Activated CD4-positive, alpha-beta T cell treated with anti-CD3 and anti-CD28 coated beads, Interleukin-10, Interleukin-2, amounts not matched to agents 100 ng/mL and 50 ng/mL, durations not matched to agents 16 hours and 8 hours (primary cell): ENCODE measurements at regions not wholly inside any gene's neighbourhood (a gene's known extent, or its start where the extent isn't known, plus 50 kb on each side); places are given as distances from the start of the nearest gene placed in this dataset.
"Not testable (repeated sequence)": the region's sequence is repeated elsewhere in the genome, so short reads cannot be mapped to it uniquely, and the experiment has no call there.

Source experiments
- DNase-seq: peaks from one replicate; pipeline ENCODE4 v3.0.0-alpha.2; 2020

DNA sequence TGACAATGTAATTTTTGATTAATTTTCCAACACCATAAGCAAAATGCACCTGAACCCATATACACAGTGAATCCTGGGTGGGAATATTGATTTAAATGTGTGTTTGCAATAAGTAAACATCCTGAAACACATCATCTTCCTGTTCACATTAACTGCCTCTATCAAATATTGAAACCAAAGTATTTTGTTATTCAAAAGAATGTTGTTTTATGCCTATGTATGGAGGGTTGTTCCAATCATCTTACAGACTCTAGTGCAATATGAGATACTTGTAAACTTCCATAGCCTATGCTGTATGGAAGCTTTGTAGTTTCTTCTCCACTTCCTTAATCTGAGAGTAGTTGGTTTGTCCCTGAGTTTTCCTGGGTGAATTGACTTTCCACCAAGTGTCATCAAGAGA, 105.4 kb upstream of the SLC7A11 start:
- no peak for DNase-seq

DNA sequence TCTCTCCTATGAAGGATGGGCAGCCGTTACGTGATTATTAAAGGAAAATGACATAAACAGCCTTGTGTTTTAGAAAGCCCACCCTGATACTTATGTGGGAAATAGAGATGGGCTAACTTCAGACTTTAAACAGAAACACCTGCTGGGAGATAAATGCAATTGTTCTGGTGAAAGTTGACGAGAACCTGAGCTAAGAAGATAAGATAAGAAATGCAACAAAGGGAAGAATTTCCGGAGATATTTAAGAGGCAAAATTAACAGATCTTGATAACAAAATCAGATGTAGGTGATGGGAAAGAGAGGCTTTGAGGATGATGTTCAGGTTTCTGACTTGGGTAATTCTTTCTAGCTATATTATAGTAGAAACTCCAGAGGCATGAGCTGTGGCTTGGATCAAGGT, 102.7 kb upstream of the SLC7A11 start:
- no peak for DNase-seq

DNA sequence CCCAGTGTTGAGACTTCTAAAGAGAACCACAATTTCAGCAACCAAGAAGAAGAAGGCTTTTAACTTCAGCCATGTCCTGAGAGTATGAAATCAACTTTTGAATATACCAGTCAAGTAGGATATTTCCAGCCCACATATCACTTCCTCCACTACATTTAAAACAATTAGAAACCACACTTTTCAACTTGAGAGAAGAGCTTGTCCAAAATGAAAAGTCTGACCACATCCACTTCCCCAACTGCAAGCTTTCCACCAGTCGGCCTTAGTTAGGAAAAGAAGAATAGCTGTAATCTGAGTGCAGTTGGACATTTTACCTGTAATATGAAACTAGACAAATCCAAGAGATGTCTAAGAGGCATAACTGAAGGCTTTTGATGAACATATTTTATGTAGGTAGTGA, 101.9 kb upstream of the SLC7A11 start:
- DNase-seq: no peak

DNA sequence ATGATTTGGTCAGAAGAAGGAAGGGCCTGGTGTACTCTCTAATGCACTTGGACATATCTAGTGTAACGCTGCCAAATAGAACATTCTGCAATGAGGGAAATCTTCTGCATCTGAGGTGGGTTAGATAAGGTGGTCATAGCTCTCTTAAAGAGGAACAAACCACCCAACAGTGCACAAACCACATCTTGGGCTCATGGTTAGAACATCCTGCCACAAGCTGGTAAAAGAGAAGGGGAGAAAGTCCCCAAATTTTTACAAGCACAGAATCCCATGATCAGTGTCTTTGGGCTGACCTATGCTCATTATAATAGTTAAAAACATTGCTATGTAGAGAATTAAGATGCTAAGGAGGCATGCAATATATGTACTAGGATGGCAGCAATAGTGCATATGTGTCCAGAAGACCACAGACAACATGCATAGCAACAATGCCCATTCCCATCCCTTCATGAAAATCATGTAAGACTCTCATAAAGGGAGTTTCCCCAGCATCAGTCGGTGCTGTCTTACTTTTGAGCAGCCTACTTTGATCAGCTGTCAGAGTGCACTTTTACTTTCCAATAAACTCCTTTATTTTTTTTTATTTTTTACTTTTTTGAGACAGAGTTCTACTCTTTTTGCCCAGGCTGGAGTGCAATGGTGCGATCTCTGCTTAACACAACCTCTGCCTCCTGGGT, 99.7 kb upstream of the SLC7A11 start:
- no peak for DNase-seq

DNA sequence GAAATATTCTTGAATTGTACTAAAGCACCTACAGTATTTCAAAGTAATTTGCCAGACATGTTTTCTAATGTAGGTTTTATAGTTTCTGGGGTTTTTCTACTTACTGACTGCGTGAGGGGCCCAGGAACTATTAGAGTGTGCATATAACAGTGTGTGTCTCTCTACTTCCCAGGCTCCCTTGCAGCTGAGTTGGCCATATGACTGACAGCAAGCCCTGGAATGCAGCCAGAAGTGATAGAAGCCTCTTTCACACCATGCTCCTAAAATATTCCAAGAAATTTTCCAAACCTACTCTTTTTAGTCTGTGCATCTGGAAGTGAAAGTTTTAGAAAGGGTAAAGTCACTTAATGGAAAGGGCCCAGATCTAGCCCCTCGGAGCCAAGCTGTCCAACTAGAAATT, 96.7 kb upstream of the SLC7A11 start:
- no peak for DNase-seq

DNA sequence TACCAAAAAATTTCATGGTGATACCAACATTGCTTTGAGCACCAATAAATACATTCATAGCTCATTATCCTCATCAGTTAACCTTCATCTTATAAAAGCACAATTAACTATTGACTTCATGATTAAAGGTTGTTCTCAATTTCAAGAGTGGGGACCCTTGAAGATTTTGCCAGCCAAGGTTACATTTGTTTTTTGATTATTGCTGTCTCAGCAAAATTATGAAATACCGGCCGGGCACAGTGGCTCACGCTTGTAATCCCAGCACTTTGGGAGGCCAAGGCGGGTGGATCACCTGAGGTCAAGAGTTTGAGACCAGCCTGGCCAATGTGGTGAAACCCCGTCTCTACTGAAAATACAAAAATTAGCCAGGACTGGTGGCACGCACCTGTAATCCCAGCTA, 96.1 kb upstream of the SLC7A11 start:
- DNase-seq: not testable (repeated sequence)

DNA sequence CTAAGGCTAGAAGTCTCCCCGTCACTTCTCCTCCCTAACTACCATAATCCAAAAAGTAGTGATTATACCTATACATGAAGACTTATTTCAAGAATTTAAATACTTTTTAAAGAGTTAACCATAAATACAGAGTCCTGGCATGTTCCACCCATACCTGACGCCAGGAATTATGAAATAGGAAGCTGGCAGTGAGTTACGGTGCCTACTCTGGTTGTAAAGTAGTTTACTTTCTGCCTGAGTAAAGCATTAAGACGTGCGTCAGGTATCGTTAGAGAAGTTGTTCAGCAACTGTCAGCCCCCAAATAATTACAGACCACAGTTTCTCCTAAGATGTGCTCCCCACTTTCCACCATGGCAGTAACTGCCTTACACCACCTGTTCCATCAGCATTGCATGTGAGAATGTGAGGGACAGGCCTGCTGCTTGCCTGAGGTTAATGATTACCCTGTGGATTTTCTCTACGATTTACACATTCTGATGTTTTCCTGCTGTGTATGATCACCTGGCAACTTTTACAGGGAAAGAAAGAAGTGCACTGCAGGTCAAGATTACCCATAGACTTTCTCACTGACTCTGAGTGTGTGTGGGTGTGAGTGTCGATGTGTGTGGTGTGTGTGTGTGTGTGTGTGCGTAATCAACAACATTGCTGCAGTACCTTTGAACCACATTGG, 92.3 kb upstream of the SLC7A11 start:
- DNase-seq: no peak

DNA sequence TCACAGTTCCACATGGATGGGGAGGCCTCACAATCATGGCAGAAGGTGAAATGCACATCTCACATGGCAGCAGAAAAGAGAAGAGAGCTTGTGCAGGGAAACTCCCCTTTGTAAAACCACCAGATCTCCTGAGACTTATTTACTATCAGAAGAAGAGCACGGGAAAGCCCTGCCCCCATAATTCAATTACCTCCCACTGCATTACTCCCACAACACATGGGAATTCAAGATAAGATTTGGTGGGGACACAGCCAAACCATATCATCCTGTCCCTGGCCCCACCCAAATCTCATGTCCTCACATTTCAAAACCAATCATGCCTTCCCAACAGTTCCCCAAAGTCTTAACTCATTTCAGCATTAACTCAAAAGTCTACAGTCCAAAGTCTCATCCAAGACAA, 90.3 kb upstream of the SLC7A11 start:
- not testable (repeated sequence) for DNase-seq

DNA sequence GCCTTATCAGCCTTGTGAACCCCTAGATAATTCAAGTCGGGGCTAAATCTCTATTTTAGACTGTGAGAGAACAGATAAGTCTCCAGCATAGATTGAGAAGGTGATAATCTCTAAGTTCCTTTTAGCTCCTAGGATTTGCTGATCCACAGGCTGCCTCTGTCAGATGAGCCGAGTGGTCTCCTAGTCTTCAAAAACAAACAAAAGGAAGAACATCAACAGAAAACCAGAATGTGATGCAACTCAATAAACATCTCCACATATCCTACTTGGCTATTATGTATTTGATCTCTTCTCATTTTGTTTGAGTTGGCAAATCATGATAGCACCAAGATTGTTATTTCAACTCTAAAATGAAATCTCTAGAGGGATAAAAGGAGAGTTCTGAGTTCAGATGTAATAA, 88.4 kb upstream of the SLC7A11 start:
- DNase-seq: no peak

DNA sequence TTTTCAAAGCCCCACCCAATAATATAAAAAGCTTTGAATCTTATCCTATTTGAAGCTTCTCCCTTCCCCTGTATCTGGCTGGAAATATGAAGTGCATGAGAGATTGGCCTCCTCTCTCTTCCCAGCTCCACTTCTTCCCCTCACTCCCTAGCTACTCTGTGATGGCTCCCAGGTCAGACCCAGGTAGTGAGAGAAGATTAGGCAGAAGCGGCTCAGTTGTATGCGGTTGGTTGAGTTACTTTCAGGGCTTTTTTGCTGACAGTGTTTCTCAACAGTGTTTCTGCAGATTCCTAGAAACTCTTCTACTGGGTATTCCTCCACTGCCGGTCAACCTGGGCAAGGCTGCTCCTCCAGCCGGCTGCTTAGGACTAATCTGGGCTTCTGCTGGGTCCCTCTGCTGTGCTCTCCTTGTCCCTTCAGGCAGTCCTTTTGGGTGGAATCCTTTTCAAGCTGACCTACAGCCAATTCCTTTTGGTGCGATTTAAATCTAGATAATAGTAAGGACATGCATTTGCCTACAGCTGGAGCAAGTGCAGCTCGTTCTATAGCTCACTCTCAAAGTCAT, 87.4 kb upstream of the SLC7A11 start:
- DNase-seq: no peak

DNA sequence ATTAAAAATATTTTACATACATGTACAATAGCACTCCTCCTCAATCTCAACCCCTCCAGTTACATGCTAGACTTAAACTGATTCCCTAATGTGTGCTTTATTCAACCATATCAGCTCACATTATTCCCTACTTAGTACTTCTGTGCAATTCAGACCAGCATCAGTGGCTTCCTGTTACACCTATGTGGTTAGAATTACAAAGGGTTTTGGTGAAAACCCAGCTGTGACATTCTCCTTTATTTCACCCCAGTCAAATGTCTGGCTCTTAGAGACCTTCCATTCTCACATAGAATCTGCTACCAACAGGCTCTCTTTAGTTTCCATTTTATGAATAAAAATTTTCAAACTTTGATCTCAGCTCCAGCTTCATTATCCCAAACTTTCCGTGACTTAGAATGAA, 85.2 kb upstream of the SLC7A11 start:
- DNase-seq: no peak

DNA sequence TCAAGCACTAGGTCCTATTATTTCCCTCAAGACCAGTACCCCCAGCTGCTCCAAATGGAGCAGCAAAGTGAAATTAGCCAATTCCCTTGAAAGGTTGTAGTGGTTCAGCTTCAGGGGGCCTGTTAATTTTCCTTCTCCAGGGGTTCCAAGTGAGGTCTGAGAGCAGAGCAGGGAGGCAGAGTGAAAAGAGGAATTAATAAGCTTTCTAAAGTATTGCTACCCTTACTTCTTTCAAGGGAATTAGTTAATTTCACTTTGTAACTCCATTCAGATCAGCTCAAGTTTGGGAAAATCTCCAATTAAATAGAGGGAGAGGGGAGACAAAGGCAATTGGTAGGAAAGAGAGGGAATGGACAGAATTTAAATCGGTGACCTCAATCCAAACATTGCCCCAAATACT, 78.7 kb upstream of the SLC7A11 start:
- no peak for DNase-seq

DNA sequence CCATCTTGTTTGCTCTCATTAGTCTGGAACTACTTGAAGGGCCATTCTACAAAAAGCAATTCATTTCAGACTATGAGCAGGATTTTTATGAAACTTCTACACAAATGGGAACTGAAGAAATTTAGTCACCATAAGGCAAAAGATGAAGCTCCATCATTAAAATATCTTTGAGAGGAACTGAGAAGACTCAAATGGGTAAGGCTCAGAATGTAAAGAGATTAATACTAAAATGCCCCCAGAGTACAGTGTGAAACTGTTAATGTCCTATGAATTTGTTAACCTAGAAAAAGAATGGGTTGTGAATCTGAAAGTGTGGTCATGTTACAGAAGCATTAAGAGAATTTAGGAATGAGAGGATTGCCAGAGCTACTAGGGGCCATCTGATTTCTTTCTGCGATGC, 77.9 kb upstream of the SLC7A11 start:
- no peak for DNase-seq

DNA sequence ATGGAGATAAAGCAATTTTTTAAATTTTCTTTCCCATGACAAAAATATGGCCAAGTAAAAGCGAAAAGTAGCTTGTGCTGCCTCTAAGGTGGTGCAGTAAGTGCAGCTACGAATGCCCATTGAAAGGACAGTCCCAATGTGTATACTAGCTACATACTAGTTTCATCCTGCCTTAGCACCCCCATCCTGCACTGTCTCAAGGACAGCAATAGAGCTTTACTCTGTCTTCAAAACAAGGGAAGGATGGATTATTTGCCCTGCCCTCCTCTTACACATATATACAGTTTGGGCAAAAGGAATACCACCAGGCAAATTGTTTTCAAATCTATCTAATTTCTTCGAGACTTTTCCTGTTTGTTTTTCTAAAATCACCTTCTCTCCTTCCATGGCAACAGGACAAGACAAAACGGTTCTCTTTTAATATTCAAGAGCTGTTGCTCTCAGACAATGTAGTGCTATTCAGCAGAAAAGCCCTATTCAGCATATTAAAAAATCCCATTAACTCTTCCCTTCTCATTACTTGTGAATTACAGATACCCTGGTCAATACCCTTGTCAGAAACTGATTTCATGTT, 75.1 kb upstream of the SLC7A11 start:
- DNase-seq: no peak

DNA sequence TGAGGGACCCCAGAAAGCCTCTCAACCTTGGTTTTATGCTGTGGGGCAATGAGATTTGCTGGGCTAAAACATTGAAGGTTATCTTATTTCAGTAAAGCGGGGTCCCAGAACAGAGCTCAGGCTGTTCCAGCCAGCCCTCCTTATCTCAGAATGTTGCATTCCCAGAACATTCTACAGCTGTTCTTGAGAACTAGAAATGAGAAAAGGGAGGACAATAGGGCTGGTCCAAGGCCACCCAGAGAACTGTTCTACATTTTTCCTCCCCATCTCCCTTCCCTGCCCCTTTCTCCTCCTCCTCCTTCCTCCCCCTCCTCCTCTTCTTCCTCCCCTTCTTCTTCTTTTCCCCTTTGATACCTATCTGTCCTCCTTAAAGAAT, 70.4 kb upstream of the SLC7A11 start:
- DNase-seq: no peak

DNA sequence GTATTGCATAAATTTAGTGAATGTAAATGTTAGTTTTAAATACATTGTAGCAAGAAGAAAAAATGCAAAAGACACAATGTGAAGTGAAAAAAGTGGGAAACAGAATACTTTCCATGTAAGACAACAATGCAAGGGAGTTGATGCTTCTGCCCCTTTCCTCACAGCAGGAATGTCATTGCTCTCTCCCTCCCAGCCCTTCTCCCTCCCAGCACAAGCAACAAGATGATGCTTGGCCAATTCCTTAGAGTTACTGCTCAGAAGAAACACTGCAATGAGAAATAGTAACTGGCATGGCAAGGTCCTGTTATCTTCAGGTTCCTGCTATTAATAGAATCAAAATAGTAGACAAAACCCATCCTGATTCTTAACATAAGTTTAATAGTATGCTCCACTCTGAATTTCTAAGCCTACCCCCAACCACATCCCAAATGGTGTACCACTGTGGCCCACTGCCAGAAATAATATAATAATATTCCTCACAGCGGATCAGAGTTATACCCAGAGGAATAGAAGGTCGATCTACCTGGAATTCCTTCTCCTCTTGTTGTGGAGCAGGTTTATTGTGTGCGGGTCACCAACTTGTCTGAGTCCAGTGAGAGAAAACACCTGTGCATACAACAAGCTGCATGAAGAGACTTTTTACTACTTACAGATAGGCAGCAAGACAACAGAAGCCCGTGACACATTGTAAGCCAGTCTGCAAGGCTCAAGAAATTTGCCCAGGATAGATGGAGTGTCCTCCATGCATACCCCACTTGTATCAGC, 69.8 kb upstream of the SLC7A11 start:
- DNase-seq: no peak

DNA sequence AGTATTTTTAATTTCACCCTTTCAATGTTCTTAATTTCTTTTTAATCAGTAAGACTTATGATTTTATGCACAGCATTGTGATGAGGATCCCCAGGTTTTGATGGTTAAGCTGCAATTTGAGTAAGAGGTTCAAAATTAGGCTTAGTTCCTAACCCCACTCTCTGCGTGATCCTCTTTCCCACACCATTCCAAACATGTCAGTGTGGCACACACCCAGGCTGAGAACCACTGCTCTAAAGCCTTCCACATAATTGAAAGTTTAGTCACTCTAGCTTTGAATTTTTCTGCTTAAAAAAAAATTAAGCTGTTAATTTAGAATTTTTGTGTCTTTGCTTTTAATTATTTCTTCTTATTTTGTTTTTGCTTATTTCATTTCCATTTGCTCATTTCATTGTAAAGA, 68.8 kb upstream of the SLC7A11 start:
- no peak for DNase-seq

DNA sequence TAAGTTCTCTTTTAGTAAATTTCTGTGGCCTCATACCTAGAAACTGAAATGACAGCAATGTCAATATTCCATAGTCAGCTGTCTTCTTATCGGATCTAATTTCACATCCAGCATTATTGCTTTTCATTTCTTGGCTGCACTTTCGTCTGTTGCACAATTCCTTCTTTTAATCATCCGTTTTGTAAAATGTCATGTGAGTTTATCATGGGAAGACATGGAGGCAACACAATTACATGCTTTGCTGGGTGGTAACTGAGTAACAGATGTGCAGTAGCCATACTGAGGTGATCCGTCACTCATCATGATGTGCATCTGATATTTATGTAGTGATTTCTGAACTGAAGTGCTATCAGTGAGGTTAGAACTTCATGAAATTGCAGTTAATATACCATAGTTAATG, 68.3 kb upstream of the SLC7A11 start:
- DNase-seq: no peak

DNA sequence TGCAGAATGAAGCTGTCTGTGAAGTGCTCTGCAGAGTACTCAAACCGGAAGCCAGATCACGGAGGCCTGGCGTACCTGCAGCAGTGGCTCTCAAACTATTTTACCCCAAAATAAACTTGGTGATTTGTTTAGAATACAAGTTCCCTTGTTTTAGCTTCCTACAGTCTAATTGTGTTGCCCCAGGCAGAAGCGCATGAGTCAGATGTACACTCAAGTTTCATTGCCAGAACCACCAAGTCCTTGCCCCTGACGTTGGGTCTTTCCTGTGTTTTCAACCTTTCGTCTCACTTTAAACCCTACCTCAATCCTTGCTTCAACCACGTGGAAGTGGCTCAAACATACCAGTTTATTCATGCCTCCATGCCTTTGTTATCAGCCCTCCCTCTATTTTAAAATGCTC, 66.2 kb upstream of the SLC7A11 start:
- DNase-seq: no peak

DNA sequence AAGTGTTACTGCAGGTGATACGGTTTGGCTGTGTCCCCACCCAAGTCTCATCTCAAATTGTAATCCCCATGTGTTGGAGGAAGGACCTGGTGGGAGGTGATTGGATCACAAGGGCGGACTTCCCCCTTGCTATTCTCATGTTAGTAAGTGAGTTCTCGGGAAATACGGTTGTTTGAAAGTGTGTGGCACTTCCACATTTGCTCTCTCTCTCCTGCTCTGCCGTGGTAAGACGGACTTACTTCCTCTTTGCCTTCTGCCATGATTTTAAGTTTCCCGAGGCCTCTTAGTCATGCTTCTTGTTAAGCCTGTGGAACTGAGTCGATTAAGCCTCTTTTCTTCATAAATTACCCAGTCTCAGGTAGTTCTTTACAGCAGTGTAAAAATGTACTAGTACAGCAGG, 65.2 kb upstream of the SLC7A11 start:
- no peak for DNase-seq

DNA sequence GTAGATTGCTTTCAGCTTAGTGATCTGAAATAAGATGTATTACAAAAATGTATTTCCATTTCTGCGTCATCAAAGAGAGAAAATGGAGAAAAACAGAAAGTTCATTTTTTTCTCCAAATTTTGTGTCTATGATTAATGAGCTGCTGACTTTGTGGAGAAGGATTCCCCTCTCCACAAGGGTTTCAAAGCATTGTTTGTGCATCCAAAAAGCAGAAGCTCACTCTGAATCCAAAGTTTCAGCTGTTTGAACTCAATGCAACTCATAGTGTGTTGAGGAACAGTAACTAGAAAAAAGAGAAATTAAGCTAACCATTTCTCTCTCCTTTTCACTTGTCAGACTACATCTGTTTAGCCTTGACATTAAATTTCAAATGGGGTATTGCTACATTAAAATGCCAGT, 62.9 kb upstream of the SLC7A11 start:
- DNase-seq: no peak

DNA sequence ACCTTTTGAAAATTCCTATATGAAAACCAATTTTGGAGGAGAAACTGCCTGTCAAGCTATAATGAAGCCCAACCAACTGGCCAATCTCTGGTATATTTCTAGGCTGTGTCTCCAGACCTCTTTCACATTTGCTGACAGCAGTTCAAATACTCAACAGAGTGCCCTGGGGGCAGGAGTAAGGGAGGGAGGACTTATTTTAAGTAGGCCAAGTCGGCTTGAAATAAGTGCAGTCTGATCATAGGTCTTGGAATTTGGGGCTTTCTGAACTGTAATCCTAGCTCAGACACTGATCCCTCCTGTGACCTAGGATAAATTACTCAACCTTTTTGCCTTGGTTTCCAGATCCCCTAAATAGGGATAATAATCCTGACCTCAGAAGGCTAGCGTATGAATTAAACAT, 59.4 kb upstream of the SLC7A11 start:
- DNase-seq: no peak

DNA sequence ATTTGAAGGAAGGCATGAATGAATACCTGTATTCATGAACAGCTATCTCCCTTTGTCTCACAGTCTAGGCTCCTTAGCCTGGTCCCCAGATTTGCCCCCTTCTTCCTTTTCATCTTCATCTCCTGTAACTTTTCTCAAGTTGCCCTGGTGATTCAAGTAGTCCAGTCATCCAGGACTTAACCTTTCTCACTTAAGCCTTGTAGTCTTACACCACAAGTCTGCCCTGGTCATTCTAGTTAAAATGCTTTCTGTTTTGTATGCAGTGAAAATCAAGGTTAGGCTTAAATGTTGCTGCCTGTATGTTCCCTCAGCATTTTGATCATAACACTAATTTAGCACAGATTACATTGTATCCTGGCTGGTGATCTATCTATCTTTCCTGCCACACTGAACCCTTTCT, 58.5 kb upstream of the SLC7A11 start:
- no peak for DNase-seq

DNA sequence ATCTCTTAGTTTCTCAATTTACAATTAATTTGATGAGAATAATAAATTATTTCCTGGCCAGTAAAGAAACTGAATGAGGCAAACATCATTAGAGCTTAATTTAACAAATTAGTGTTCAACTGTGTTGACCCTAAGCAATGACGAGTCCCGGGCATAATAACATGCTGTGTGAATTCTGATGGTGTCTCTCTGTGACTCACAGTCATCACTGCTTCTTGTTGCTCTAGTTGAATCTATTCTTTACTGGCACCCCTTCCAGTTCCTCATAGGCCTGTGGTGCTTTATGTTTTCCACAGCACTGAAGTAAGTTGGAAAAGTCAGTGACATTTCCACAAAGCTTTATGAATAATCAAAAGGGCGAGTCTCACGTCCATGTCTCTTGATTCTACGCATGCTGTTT, 57.7 kb upstream of the SLC7A11 start:
- DNase-seq: no peak
